Neural progenitor cell (in vitro differentiated cells): ENCODE measurements at regions not wholly inside any gene's neighbourhood (a gene's known extent, or its start where the extent isn't known, plus 50 kb on each side); places are given as distances from the start of the nearest gene placed in this dataset.

Source experiments
- EZH2 ChIP-seq: fragments of 200-600 bp; sonication (generic); IDR thresholded peaks from 2 replicates; pipeline ENCODE4 v1.6.1; 2017; ENCODE audit warnings: antibody characterized with exemption, mild to moderate bottlenecking, moderate library complexity
- EZH2phosphoT487 ChIP-seq: fragments of 200-600 bp; sonication (generic); IDR thresholded peaks from 2 replicates; pipeline ENCODE4 v1.6.1; 2017; ENCODE audit warnings: antibody characterized with exemption
- TF ChIP-seq, protein P1 (sequence below): fragments of 200-600 bp; sonication (generic); IDR thresholded peaks from 2 replicates; pipeline ENCODE4 v1.5.1; 2017; ENCODE audit warnings: antibody characterized with exemption, mild to moderate bottlenecking

DNA sequence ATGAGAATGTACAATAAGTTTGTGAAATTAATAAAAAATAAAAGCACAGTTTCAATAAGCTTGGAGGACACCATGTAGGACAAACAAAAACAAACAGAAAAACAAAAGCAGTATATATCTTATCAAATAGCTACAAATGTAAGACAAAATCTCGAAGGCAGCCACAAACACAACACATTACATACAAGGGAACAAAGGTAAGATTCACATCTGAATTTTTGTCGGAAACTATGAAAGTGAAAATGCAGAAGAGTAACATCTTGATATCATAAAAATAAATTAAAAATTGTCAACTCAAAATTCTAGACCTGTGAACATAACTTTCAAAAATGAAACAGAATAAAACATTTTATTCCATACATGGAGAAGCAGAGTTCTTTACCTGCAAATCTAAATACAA, 1049.5 kb upstream of the ADGRL2 start:
- TF ChIP-seq, protein P1, sequence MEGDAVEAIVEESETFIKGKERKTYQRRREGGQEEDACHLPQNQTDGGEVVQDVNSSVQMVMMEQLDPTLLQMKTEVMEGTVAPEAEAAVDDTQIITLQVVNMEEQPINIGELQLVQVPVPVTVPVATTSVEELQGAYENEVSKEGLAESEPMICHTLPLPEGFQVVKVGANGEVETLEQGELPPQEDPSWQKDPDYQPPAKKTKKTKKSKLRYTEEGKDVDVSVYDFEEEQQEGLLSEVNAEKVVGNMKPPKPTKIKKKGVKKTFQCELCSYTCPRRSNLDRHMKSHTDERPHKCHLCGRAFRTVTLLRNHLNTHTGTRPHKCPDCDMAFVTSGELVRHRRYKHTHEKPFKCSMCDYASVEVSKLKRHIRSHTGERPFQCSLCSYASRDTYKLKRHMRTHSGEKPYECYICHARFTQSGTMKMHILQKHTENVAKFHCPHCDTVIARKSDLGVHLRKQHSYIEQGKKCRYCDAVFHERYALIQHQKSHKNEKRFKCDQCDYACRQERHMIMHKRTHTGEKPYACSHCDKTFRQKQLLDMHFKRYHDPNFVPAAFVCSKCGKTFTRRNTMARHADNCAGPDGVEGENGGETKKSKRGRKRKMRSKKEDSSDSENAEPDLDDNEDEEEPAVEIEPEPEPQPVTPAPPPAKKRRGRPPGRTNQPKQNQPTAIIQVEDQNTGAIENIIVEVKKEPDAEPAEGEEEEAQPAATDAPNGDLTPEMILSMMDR, result no peak
- no peak for TF ChIP-seq EZH2
- TF ChIP-seq EZH2phosphoT487, result no peak
